Upper lobe of left lung (tissue), 6 donors: ENCODE measurements at regions not wholly inside any gene's neighbourhood (a gene's known extent, or its start where the extent isn't known, plus 50 kb on each side); places are given as distances from the start of the nearest gene placed in this dataset.

Experiments used
- ATAC-seq, 2 donors: fragments of 200-7000 bp; cut with Tn5 transposase; one replicate each; pipeline ENCODE4 v1.9.1; 2022; ENCODE audit warnings: mild to moderate bottlenecking in 2 of 2, moderate library complexity in 2 of 2; ENCODE audit not compliant: low FRiP score in 2 of 2
- DNase-seq, 2 donors: peaks; one replicate each; pipeline ENCODE4 v3.0.0-alpha.2; 2019 to 2020
- H3K27ac ChIP-seq, 4 donors: fragments of 200-600 bp; sonication (generic); one replicate each; pipeline ENCODE4 v1.5.1; 2016 to 2019
- H3K27me3 ChIP-seq, 4 donors: fragments of 200-600 bp; sonication (generic); one replicate each; pipeline ENCODE4 v1.5.1; 2017 to 2019
- H3K36me3 ChIP-seq, 4 donors: fragments of 200-600 bp; sonication (generic); one replicate each; pipeline ENCODE4 v1.5.1; 2016 to 2019
- H3K4me1 ChIP-seq, 4 donors: fragments of 200-600 bp; sonication (generic); one replicate each; pipeline ENCODE4 v1.5.1; 2018 to 2019
- H3K4me3 ChIP-seq, 4 donors: fragments of 200-600 bp; sonication (generic); one replicate each; pipeline ENCODE4 v1.5.1; 2017 to 2019; ENCODE audit warnings: mild to moderate bottlenecking in 2 of 4, moderate library complexity in 1 of 4
- H3K9me3 ChIP-seq, 4 donors: fragments of 200-600 bp; sonication (generic); one replicate each; pipeline ENCODE4 v1.5.1; 2018 to 2019
- CTCF ChIP-seq, 6 experiments: fragments of 450-650 bp in 4 of 6; fragments of 200-600 bp in 2 of 6; sonication (generic) in 2 of 6; IDR thresholded peaks; one replicate each; pipeline ENCODE4 v1.5.1; 2016 to 2019; ENCODE audit warnings: antibody characterized with exemption in 6 of 6
- EP300 ChIP-seq, 4 donors: sonication (generic); formaldehyde crosslinking; IDR thresholded peaks; one replicate each; pipeline ENCODE4 v1.5.1; 2017; ENCODE audit warnings: antibody characterized with exemption in 4 of 4, control low read depth in 2 of 4
- POLR2A ChIP-seq, 4 donors: fragments of 450-650 bp; IDR thresholded peaks; one replicate each; pipeline ENCODE4 v1.5.1; 2016 to 2017; ENCODE audit warnings: antibody characterized with exemption in 4 of 4, mild to moderate bottlenecking in 2 of 4
- POLR2AphosphoS5 ChIP-seq, 2 donors: sonication (generic); formaldehyde crosslinking; IDR thresholded peaks; one replicate each; pipeline ENCODE4 v1.5.1; 2017; ENCODE audit warnings: antibody characterized with exemption in 2 of 2
- WGBS, 2 donors: methylation state at CpG; one replicate each; pipeline ENCODE4 v1.1.5; 2017 to 2018; 5-methylcytosine and 5-hydroxymethylcytosine counted together
- donor health status: DM: no; HTN: no; CAD: no; lungs with moderate emphysema.
- donor health status: DM: no; HTN: yes; CAD: no; lungs with severe emphysema.

GRCh38 chr2:76446872-76447271 lies 736.2 kb upstream of the GCFC2 start:
- Histone ChIP-seq H3K27ac (no peak overlapping the region), H3K27me3 (no peaks in the 10 kb centered on the region), H3K4me3 (no peak overlapping the region), H3K9me3 (no peaks in the 10 kb centered on the region), H3K4me1 (no peaks in the 10 kb centered on the region), H3K36me3 (no peaks in the 10 kb centered on the region)
- no peak for ATAC-seq
- TF ChIP-seq EP300 (IDR thresholded peaks at IDR 0.05) (no peak), CTCF (IDR thresholded peaks at IDR 0.05) (no peak), POLR2AphosphoS5 (IDR thresholded peaks at IDR 0.05) (no peak), POLR2A (IDR thresholded peaks at IDR 0.05) (no peak)
- DNase-seq, result no peak

GRCh38 chr2:76445880-76446279 lies 735.2 kb upstream of the GCFC2 start:
- ATAC-seq (no peak), DNase-seq (no peak)
- no peaks in the 10 kb centered on the region for H3K9me3 ChIP-seq
- H3K4me1 ChIP-seq, result no peaks in the 10 kb centered on the region
- H3K36me3 ChIP-seq, result no peaks in the 10 kb centered on the region
- TF ChIP-seq CTCF (IDR thresholded peaks at IDR 0.05) (no peak), EP300 (IDR thresholded peaks at IDR 0.05) (no peak), POLR2A (IDR thresholded peaks at IDR 0.05) (no peak), POLR2AphosphoS5 (IDR thresholded peaks at IDR 0.05) (no peak)
- no peak overlapping the region for H3K27ac ChIP-seq
- WGBS, 2 donors, result 71 to 88% methylated on average over 3 of the region's 3 CpGs
- no peaks in the 10 kb centered on the region for H3K27me3 ChIP-seq
- no peak overlapping the region for H3K4me3 ChIP-seq

GRCh38 chr2:76444732-76445131 lies 734.0 kb upstream of the GCFC2 start:
- Histone ChIP-seq H3K9me3 (no peaks in the 10 kb centered on the region), H3K27ac (no peak overlapping the region), H3K36me3 (no peaks in the 10 kb centered on the region), H3K27me3 (no peaks in the 10 kb centered on the region), H3K4me1 (no peaks in the 10 kb centered on the region), H3K4me3 (no peak overlapping the region)
- 79 to 87% methylated on average over 3 of the region's 3 CpGs for WGBS, 2 donors
- DNase-seq, result no peak
- TF ChIP-seq POLR2A (IDR thresholded peaks at IDR 0.05) (no peak), EP300 (IDR thresholded peaks at IDR 0.05) (no peak), POLR2AphosphoS5 (IDR thresholded peaks at IDR 0.05) (no peak), CTCF (IDR thresholded peaks at IDR 0.05) (no peak)
- ATAC-seq, result no peak

- TF ChIP-seq POLR2A (IDR thresholded peaks at IDR 0.05) (no peak), EP300 (IDR thresholded peaks at IDR 0.05) (no peak), POLR2AphosphoS5 (IDR thresholded peaks at IDR 0.05) (no peak), CTCF (IDR thresholded peaks at IDR 0.05) (no peak)
- ATAC-seq, result no peak
- Histone ChIP-seq H3K27me3 (no peaks in the 10 kb centered on the region), H3K27ac (no peak overlapping the region), H3K36me3 (no peaks in the 10 kb centered on the region), H3K9me3 (no peaks in the 10 kb centered on the region), H3K4me3 (no peak overlapping the region), H3K4me1 (no peaks in the 10 kb centered on the region)
- DNase-seq, result no peak
- 86 to 88% methylated on average over 3 of the region's 3 CpGs for WGBS, 2 donors
Observed at GRCh38 chr2:76437564-76437963, 726.8 kb upstream of the GCFC2 start.

GRCh38 chr2:76429374-76429773 lies 718.7 kb upstream of the GCFC2 start:
- TF ChIP-seq EP300 (IDR thresholded peaks at IDR 0.05) (no peak), POLR2AphosphoS5 (IDR thresholded peaks at IDR 0.05) (no peak), POLR2A (IDR thresholded peaks at IDR 0.05) (no peak)
- no peaks in the 10 kb centered on the region for H3K4me1 ChIP-seq
- H3K27me3 ChIP-seq, result no peaks in the 10 kb centered on the region
- no peaks in the 10 kb centered on the region for H3K9me3 ChIP-seq
- no peaks in the 10 kb centered on the region for H3K36me3 ChIP-seq
- H3K27ac ChIP-seq, result no peak overlapping the region
- ATAC-seq (no peak), DNase-seq (no peak)
- H3K4me3 ChIP-seq, result no peak overlapping the region
- 55 to 60% methylated on average over 2 of the region's 2 CpGs for WGBS, 2 donors
